Inflammatory macrophage (primary cell): ENCODE measurements at regions not wholly inside any gene's neighbourhood (a gene's known extent, or its start where the extent isn't known, plus 50 kb on each side); places are given as distances from the start of the nearest gene placed in this dataset.

Source experiments
- DNase-seq, 2 donors: peaks; one replicate each; pipeline ENCODE4 v3.0.0-alpha.2; 2020 to 2022

- no peak for DNase-seq
Observed at GRCh38 chr14:47785058-47785457, 109.7 kb upstream of the MDGA2 start.

- DNase-seq = no peak
Observed at GRCh38 chr14:47778631-47779030, 103.2 kb upstream of the MDGA2 start.

GRCh38 chr14:47772652-47773051, 97.2 kb upstream of the MDGA2 start:
- DNase-seq = no peak

- no peak for DNase-seq
Observed at GRCh38 chr14:47763188-47763854, 87.9 kb upstream of the MDGA2 start.

GRCh38 chr14:47746986-47747385, 71.6 kb upstream of the MDGA2 start:
- peak; percentile 2 to 83 for DNase-seq

GRCh38 chr14:47744155-47744554, 68.8 kb upstream of the MDGA2 start:
- DNase-seq = peak; percentile 41 to 42

- no peak for DNase-seq
Observed at GRCh38 chr14:47739541-47739940, 64.1 kb upstream of the MDGA2 start.

- DNase-seq = no peak
Observed at GRCh38 chr14:47730296-47730695, 54.9 kb upstream of the MDGA2 start.
